PC-3 (cell line): ENCODE measurements at regions not wholly inside any gene's neighbourhood (a gene's known extent, or its start where the extent isn't known, plus 50 kb on each side); places are given as distances from the start of the nearest gene placed in this dataset.
A peak's percentile ranks its signal among the peaks of the same experiment; 100 is the strongest.

Experiments
- ATAC-seq: fragments of 200-7000 bp; cut with Tn5 transposase; 2 replicates; pipeline ENCODE4 v1.9.1; 2020; ENCODE audit warnings: mild to moderate bottlenecking, moderate library complexity
- BruUV-seq: library from RNA; stranded (reverse); fragments of 400-500 nt; replicated peaks from 2 replicates; lab custom pipeline; 2021; lab: Mats Ljungman, UMichigan
- CTCF ChIA-PET: fragments of 300-600 bp; sonication (Branson Sonifier 250); formaldehyde crosslinking; loops from one replicate; lab custom pipeline; 2022; ENCODE audit warnings: antibody characterized with exemption; lab: Charles Lee
- POLR2A ChIA-PET: fragments of 300-600 bp; sonication (Branson Sonifier 250); formaldehyde crosslinking; loops from one replicate; lab custom pipeline; 2022; ENCODE audit warnings: antibody characterized with exemption; ENCODE audit not compliant: unreplicated experiment; lab: Charles Lee
- DNase-seq: peaks from one replicate; pipeline ENCODE4 v3.0.0-alpha.2; 2015
- H2AFZ ChIP-seq: fragments of 300-600 bp; sonication (generic); 2 replicates; pipeline ENCODE4 v1.6.0; 2016; ENCODE audit warnings: antibody characterized with exemption, low read length
- H3F3A ChIP-seq: fragments of 300-600 bp; sonication (generic); one replicate; pipeline ENCODE4 v1.6.0; 2017; ENCODE audit warnings: antibody characterized with exemption, low read length, control low read depth, mild to moderate bottlenecking; ENCODE audit not compliant: unreplicated experiment
- H3K27ac ChIP-seq: fragments of 300-600 bp; sonication (generic); 2 replicates; pipeline ENCODE4 v1.5.1; 2016; ENCODE audit warnings: mild to moderate bottlenecking, low read length
- H3K27me3 ChIP-seq: fragments of 300-600 bp; sonication (generic); 2 replicates; pipeline ENCODE4 v1.6.1; 2016; ENCODE audit warnings: low read length, mixed read lengths
- H3K36me3 ChIP-seq: fragments of 300-600 bp; sonication (generic); 2 replicates; pipeline ENCODE4 v1.6.1; 2016; ENCODE audit warnings: low read depth, mixed run types, low read length, mixed read lengths
- H3K4me1 ChIP-seq: fragments of 300-600 bp; sonication (generic); 2 replicates; pipeline ENCODE4 v1.5.1; 2016; ENCODE audit warnings: low read length; ENCODE audit not compliant: insufficient read depth
- H3K4me2 ChIP-seq: fragments of 300-600 bp; sonication (generic); 2 replicates; pipeline ENCODE4 v1.6.0; 2016; ENCODE audit warnings: low read length
- H3K4me3 ChIP-seq: fragments of 300-600 bp; sonication (generic); 2 replicates; pipeline ENCODE4 v1.5.1; 2016; ENCODE audit warnings: mild to moderate bottlenecking, low read length, mixed read lengths
- H3K79me2 ChIP-seq: fragments of 300-600 bp; sonication (generic); 2 replicates; pipeline ENCODE4 v1.6.1; 2017; ENCODE audit warnings: low read length, mixed read lengths
- H3K9ac ChIP-seq: fragments of 300-600 bp; sonication (generic); 2 replicates; pipeline ENCODE4 v1.6.0; 2016; ENCODE audit warnings: mild to moderate bottlenecking, low read length
- H3K9me2 ChIP-seq: fragments of 300-600 bp; sonication (generic); replicated peaks from 2 replicates; pipeline ENCODE4 v1.6.1; 2016; ENCODE audit warnings: mixed run types, low read length, mixed read lengths
- H3K9me3 ChIP-seq: fragments of 300-600 bp; sonication (generic); 2 replicates; pipeline ENCODE4 v1.6.1; 2016; ENCODE audit warnings: low read length, mixed read lengths
- H4K20me1 ChIP-seq: fragments of 300-600 bp; sonication (generic); 2 replicates; pipeline ENCODE4 v1.6.1; 2016; ENCODE audit warnings: low read length, mixed read lengths
- EZH2 ChIP-seq: fragments of 300-600 bp; sonication (generic); IDR thresholded peaks from one replicate; pipeline ENCODE4 v1.6.1; 2017; ENCODE audit warnings: antibody characterized with exemption, mild to moderate bottlenecking, low read length; ENCODE audit not compliant: unreplicated experiment
- EZH2phosphoT487 ChIP-seq: fragments of 300-600 bp; sonication (generic); IDR thresholded peaks from 2 replicates; pipeline ENCODE4 v1.6.1; 2018; ENCODE audit warnings: mild to moderate bottlenecking, antibody characterized with exemption, low read length, borderline replicate concordance
- intact Hi-C: fragments of 100-400 bp; cut with micrococcal nuclease; formaldehyde crosslinking; loops from 2 replicates; pipeline ENCODE4 v1.9.0; 2023
- TF ChIP-seq, protein P1 (sequence below): fragments of 300-600 bp; sonication (generic); conservative IDR thresholded peaks from 2 replicates; pipeline ENCODE4 v1.5.1; 2017; ENCODE audit warnings: antibody characterized with exemption, low read depth, mild to moderate bottlenecking, low read length

DNA sequence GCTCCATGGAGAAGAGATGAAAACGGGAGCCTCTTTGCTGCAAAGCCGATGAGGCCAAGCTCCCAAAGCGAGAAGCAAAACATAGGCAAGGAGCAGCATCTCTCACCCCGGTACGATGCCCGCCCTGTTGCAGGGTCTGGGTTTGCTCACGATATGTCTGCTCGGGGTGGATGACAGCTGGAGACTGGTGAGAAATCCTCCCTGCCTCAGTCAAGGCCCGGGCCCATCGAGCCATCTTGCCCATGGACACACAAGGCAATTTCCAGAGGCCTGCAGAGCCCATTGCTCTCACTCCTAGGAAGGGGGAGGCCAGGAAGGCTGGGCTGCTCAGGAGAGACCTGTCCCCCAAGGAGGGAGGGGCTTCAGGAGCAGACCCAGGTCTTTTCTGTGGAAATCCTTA is 391.7 kb upstream of the SHH start:
- H3K79me2 ChIP-seq: no peaks in the 10 kb centered on the region
- no peaks in the 10 kb centered on the region for H4K20me1 ChIP-seq
- no peaks in the 10 kb centered on the region for H3K36me3 ChIP-seq
- no peaks in the 10 kb centered on the region for H3K4me1 ChIP-seq
- H3K4me2 ChIP-seq: no peak overlapping the region
- ChIA-PET POLR2A (no interaction called here), CTCF (no interaction called here)
- H3K9ac ChIP-seq: no peak overlapping the region
- peaks cover 70% of the 10 kb centered on the region for H3K27me3 ChIP-seq
- DNase-seq (no peak), ATAC-seq (no peak)
- intact Hi-C loops: no loop called here
- no peaks in the 10 kb centered on the region for H3F3A ChIP-seq
- BruUV-seq: no TSS peak
- H3K4me3 ChIP-seq: no peak overlapping the region
- TF ChIP-seq EZH2: no peak
- TF ChIP-seq, protein P1, sequence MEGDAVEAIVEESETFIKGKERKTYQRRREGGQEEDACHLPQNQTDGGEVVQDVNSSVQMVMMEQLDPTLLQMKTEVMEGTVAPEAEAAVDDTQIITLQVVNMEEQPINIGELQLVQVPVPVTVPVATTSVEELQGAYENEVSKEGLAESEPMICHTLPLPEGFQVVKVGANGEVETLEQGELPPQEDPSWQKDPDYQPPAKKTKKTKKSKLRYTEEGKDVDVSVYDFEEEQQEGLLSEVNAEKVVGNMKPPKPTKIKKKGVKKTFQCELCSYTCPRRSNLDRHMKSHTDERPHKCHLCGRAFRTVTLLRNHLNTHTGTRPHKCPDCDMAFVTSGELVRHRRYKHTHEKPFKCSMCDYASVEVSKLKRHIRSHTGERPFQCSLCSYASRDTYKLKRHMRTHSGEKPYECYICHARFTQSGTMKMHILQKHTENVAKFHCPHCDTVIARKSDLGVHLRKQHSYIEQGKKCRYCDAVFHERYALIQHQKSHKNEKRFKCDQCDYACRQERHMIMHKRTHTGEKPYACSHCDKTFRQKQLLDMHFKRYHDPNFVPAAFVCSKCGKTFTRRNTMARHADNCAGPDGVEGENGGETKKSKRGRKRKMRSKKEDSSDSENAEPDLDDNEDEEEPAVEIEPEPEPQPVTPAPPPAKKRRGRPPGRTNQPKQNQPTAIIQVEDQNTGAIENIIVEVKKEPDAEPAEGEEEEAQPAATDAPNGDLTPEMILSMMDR: no peak
- no peak for TF ChIP-seq EZH2phosphoT487
- H3K9me3 ChIP-seq: no peaks in the 10 kb centered on the region
- H3K27ac ChIP-seq: no peak overlapping the region
- H3K9me2 ChIP-seq: no peaks in the 10 kb centered on the region
- H2AFZ ChIP-seq: no peak overlapping the region

DNA sequence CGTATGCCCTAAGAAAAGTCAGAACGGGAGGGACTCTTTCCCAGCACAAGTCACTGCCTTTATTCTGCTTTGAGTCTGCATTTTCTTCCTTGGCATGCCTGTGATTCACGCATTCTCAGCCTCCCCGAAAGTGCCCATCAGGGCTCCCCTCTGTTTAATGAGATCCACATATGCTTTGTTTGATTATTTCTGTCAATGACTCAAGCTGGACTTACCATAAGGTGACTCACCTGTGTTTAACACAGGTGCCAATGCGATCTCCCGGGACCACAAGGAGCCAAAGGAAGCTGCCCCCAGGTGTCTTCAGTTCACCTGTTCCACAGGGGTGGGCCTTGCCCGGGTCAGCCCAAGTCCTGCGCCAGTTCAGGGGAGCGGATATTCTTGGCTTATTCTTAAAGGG is 386.0 kb upstream of the SHH start:
- peak; percentile 47 for DNase-seq
- Histone ChIP-seq H3K4me1 (no peaks in the 10 kb centered on the region), H3F3A (no peaks in the 10 kb centered on the region), H3K4me3 (no peak overlapping the region), H3K27me3 (peaks cover 50% of the 10 kb centered on the region), H4K20me1 (no peaks in the 10 kb centered on the region), H3K9me2 (no peaks in the 10 kb centered on the region), H3K36me3 (no peaks in the 10 kb centered on the region), H3K4me2 (no peak overlapping the region), H2AFZ (no peak overlapping the region), H3K27ac (no peak overlapping the region), H3K9ac (no peak overlapping the region), H3K9me3 (no peaks in the 10 kb centered on the region), H3K79me2 (no peaks in the 10 kb centered on the region)
- CTCF ChIA-PET: no interaction called here
- POLR2A ChIA-PET: no interaction called here
- no TSS peak for BruUV-seq
- intact Hi-C loops: no loop called here
- TF ChIP-seq, protein P1: no peak
- TF ChIP-seq EZH2phosphoT487 (no peak), EZH2 (no peak)
- no peak for ATAC-seq

DNA sequence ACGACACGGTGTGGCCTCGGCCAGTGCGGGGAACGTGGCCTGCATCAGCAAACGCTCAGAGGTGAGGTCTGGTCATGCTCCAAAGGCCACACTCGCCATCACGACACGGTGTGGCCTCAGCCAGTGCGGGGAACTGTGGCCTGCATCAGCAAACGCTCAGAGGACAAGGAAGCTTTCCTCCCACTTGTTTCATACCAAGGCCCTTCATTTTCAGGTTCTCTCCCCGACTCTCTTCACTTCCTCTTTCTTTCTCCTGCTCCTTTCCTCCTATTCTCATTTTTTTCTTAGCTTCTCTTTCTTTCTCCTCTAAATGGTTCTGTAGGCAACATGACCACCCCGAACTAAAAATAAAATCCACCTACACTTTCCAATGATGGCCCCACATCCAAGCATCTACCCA is 384.4 kb upstream of the SHH start:
- Histone ChIP-seq H3K9me3 (no peaks in the 10 kb centered on the region), H3K27ac (no peak overlapping the region), H3K9ac (no peak overlapping the region), H3K36me3 (no peaks in the 10 kb centered on the region), H3K79me2 (no peaks in the 10 kb centered on the region), H4K20me1 (no peaks in the 10 kb centered on the region), H3F3A (no peaks in the 10 kb centered on the region), H3K4me1 (no peaks in the 10 kb centered on the region), H2AFZ (no peak overlapping the region), H3K4me3 (no peak overlapping the region), H3K9me2 (no peaks in the 10 kb centered on the region), H3K4me2 (no peak overlapping the region), H3K27me3 (peaks cover 34% of the 10 kb centered on the region)
- ATAC-seq: no peak
- ChIA-PET POLR2A (no interaction called here), CTCF (no interaction called here)
- no peak for TF ChIP-seq EZH2phosphoT487
- TF ChIP-seq, protein P1: no peak
- no peak for TF ChIP-seq EZH2
- intact Hi-C loops: no loop called here
- no peak for DNase-seq
- BruUV-seq: no TSS peak
